ENCODE measurements at regions not wholly inside any gene's neighbourhood (a gene's known extent, or its start where the extent isn't known, plus 50 kb on each side); places are given as distances from the start of the nearest gene placed in this dataset.

DNA sequence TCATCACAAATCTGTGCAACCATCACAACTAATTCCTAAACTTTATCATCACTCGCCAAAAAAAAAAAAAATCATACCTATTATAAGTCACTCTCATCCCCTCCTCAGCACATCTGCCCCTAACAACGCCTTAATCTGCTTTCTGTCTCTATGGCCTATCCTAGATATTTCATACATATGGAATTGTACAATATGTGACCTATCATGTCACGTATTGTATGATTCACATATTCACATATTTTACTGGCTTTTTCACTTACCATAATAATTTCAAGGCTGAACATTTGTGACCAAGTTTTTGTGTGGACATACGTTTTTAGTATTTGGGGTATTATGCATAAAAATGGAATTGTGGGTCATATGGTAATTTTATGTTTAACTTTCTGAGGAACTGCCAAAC, 400.7 kb downstream of the DAD1 start:
- intact Hi-C loops (cut with DNase I; ENCODE audit: low total_unique reads): no loop called here
- H3K4me3 ChIP-seq: no peak overlapping the region
- DNase-seq (ENCODE audit: low spot score in 2 of 2): no peak

DNA sequence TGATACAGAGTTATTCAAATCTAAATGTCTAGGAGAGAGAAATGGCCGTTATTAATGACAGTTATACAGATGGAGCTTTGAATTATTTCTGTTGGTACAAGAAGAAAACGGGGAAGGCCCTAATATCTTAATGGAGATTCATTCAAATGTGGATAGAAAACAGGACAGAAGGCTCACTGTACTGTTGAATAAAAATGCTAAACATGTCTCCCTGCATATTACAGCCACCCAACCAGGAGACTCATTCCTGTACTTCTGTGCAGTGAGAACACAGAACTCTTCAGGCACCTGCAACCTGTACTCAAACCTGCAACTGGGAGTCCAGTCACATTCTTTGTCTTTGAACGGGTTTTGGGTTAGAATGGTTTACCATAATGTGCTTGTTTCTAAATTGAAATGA, 403.2 kb downstream of the DAD1 start:
- Histone ChIP-seq H3K27ac (no peak overlapping the region), H3K4me1 (no peaks in the 10 kb centered on the region), H3K9me3 (no peaks in the 10 kb centered on the region), H3K4me3 (no peak overlapping the region), H3K36me3 (no peaks in the 10 kb centered on the region), H3K27me3 (no peaks in the 10 kb centered on the region)
- TF ChIP-seq POLR2AphosphoS5 (IDR thresholded peaks at IDR 0.05) (no peak), POLR2A (IDR thresholded peaks at IDR 0.05) (no peak)
- TF ChIP-seq, protein P1, sequence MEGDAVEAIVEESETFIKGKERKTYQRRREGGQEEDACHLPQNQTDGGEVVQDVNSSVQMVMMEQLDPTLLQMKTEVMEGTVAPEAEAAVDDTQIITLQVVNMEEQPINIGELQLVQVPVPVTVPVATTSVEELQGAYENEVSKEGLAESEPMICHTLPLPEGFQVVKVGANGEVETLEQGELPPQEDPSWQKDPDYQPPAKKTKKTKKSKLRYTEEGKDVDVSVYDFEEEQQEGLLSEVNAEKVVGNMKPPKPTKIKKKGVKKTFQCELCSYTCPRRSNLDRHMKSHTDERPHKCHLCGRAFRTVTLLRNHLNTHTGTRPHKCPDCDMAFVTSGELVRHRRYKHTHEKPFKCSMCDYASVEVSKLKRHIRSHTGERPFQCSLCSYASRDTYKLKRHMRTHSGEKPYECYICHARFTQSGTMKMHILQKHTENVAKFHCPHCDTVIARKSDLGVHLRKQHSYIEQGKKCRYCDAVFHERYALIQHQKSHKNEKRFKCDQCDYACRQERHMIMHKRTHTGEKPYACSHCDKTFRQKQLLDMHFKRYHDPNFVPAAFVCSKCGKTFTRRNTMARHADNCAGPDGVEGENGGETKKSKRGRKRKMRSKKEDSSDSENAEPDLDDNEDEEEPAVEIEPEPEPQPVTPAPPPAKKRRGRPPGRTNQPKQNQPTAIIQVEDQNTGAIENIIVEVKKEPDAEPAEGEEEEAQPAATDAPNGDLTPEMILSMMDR (IDR thresholded peaks at IDR 0.05): no peak
- intact Hi-C loops (cut with DNase I; ENCODE audit: low total_unique reads): no loop called here
- no peak for DNase-seq (ENCODE audit: low spot score in 2 of 2)

More for the DNA sequence above, 400.7 kb downstream of the DAD1 start:
- Histone ChIP-seq H3K36me3 (no peaks in the 10 kb centered on the region), H3K4me1 (no peaks in the 10 kb centered on the region), H3K9me3 (no peaks in the 10 kb centered on the region), H3K27me3 (no peaks in the 10 kb centered on the region), H3K27ac (no peak overlapping the region)
- TF ChIP-seq POLR2A (IDR thresholded peaks at IDR 0.05): no peak

DNA sequence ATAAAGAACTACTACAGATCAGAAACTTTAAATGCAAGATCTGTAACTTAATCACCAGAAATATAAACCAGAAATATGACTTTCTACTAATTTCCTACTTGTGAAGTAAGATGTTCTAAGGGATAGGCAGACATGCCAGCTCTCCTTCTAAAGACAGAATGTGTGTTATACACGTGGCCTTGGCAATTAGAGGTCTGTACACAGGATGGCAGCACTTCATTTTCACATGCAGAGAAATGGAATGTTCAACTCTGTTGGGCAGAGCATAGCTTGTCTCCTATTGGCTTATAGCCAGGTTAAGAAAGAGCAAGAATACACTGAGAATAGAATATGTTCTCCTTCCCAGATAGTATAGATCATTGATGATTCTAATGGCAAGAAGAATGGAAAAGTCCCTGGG, 403.8 kb downstream of the DAD1 start:
- no peaks in the 10 kb centered on the region for H3K4me1 ChIP-seq
- H3K36me3 ChIP-seq: no peaks in the 10 kb centered on the region
- no peaks in the 10 kb centered on the region for H3K9me3 ChIP-seq
- no peak overlapping the region for H3K4me3 ChIP-seq
- intact Hi-C loops (cut with DNase I; ENCODE audit: low total_unique reads): no loop called here
- no peaks in the 10 kb centered on the region for H3K27me3 ChIP-seq
- no peak overlapping the region for H3K27ac ChIP-seq
- no peak for DNase-seq (ENCODE audit: low spot score in 2 of 2)
- TF ChIP-seq POLR2A (IDR thresholded peaks at IDR 0.05): no peak
- TF ChIP-seq, protein P1 (IDR thresholded peaks at IDR 0.05): no peak

- H3K9me3 ChIP-seq: no peaks in the 10 kb centered on the region
- intact Hi-C loops (cut with DNase I; ENCODE audit: low total_unique reads): no loop called here
- no peaks in the 10 kb centered on the region for H3K36me3 ChIP-seq
- no peak overlapping the region for H3K27ac ChIP-seq
- DNase-seq (ENCODE audit: low spot score in 2 of 2): no peak
- no peaks in the 10 kb centered on the region for H3K27me3 ChIP-seq
- H3K4me3 ChIP-seq: no peak overlapping the region
- TF ChIP-seq POLR2A (IDR thresholded peaks at IDR 0.05) (no peak), POLR2AphosphoS5 (IDR thresholded peaks at IDR 0.05) (no peak)
- TF ChIP-seq, protein P1 (IDR thresholded peaks at IDR 0.05): no peak
- H3K4me1 ChIP-seq: no peaks in the 10 kb centered on the region
Measured at GRCh38 chr14:22184830-22185168, 404.2 kb downstream of the DAD1 start.

DNA sequence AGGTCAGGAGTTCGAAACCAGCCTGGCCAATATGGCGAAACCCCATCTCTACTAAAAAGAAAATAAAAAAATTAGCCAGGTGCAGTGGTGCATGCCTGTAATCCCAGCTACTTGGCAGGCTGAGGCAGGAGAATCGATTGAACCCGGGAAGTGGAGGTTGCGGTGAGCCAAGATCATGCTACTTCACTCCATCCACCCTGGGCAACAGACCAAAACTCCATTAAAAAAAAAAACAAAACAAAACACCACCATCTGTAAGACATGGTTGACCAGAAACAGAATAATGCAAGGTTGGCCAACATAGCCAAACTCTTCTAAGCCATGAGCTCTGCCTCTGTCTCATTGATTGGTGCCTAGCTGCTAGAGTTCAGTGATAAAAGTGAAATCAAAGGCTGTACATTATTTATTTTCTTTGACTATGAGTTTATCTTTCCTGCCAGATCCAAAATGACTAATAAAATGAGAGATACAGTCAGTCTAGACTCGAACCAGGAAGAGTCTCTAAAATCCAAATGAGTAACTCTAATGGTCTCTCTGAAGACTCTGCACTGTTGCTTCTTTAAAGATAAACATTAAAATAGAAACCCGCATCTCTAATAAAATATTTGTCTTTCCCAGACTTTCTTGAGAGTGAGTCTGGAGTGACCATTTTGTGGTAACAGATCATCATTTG, 404.7 kb downstream of the DAD1 start:
- Histone ChIP-seq H3K4me1 (no peaks in the 10 kb centered on the region), H3K27ac (no peak overlapping the region), H3K9me3 (no peaks in the 10 kb centered on the region), H3K36me3 (no peaks in the 10 kb centered on the region), H3K27me3 (no peaks in the 10 kb centered on the region), H3K4me3 (no peak overlapping the region)
- DNase-seq (ENCODE audit: low spot score in 2 of 2): no peak
- no peak for TF ChIP-seq POLR2A (IDR thresholded peaks at IDR 0.05)
- TF ChIP-seq, protein P1 (IDR thresholded peaks at IDR 0.05): no peak
- no peak for TF ChIP-seq POLR2AphosphoS5 (IDR thresholded peaks at IDR 0.05)
- intact Hi-C loops (cut with DNase I; ENCODE audit: low total_unique reads): no loop called here

DNA sequence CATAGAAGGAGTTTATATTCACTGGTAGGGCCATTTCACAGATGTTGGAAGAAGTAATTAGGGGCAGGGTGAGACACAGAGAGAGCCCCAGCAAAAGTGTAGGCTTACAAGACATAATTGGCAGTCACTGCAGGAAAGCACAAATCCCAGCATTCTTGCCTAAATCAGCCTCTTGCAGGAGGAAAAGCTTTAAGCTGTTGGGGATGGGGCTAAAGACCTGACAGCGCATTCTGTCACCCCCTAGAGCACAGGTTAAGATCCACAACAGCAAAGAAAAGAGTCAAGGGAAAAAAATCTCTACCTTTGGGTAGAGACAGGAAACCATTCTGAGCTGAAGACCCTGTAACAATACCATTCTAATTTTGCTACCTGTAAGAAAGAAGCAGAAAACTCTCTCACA, 409.0 kb downstream of the DAD1 start:
- Histone ChIP-seq H3K4me3 (no peak overlapping the region), H3K4me1 (no peaks in the 10 kb centered on the region), H3K27me3 (no peaks in the 10 kb centered on the region), H3K27ac (no peak overlapping the region), H3K36me3 (no peaks in the 10 kb centered on the region), H3K9me3 (no peaks in the 10 kb centered on the region)
- intact Hi-C loops (cut with DNase I; ENCODE audit: low total_unique reads): no loop called here
- TF ChIP-seq, protein P1 (IDR thresholded peaks at IDR 0.05): no peak
- TF ChIP-seq POLR2AphosphoS5 (IDR thresholded peaks at IDR 0.05) (no peak), POLR2A (IDR thresholded peaks at IDR 0.05) (no peak)
- DNase-seq (ENCODE audit: low spot score in 2 of 2): no peak
